Epidermal melanocyte (primary cell): ENCODE measurements at regions not wholly inside any gene's neighbourhood (a gene's known extent, or its start where the extent isn't known, plus 50 kb on each side); places are given as distances from the start of the nearest gene placed in this dataset.
"Not testable (repeated sequence)": the region's sequence is repeated elsewhere in the genome, so short reads cannot be mapped to it uniquely, and the experiment has no call there.

Experiments used
- DNase-seq: peaks from one replicate; pipeline ENCODE4 v3.0.0; 2011; ENCODE audit warnings: low spot score; ENCODE audit not compliant: insufficient read length

- no peak for DNase-seq
Observed at GRCh38 chr11:81331088-81331487, 1402.6 kb downstream of the FAM181B start.

- no peak for DNase-seq
Observed at GRCh38 chr11:81303038-81303664, 1430.5 kb downstream of the FAM181B start.

- DNase-seq, result no peak
Observed at GRCh38 chr11:81301166-81301830, 1432.4 kb downstream of the FAM181B start.

GRCh38 chr11:81286959-81287358 is 1446.7 kb downstream of the FAM181B start:
- no peak for DNase-seq

GRCh38 chr11:81286550-81286949 is 1447.1 kb downstream of the FAM181B start:
- no peak for DNase-seq

GRCh38 chr11:81280228-81280627 is 1453.4 kb downstream of the FAM181B start:
- not testable (repeated sequence) for DNase-seq

- DNase-seq, result no peak
Observed at GRCh38 chr11:81278991-81279390, 1454.7 kb downstream of the FAM181B start.

GRCh38 chr11:81270686-81271085 is 1463.0 kb downstream of the FAM181B start:
- DNase-seq, result no peak

GRCh38 chr11:81267246-81267645 is 1466.4 kb downstream of the FAM181B start:
- DNase-seq, result no peak

- DNase-seq, result no peak
Observed at GRCh38 chr11:81259471-81259870, 1474.2 kb downstream of the FAM181B start.

GRCh38 chr11:81255895-81256294 is 1477.8 kb downstream of the FAM181B start:
- DNase-seq, result no peak

GRCh38 chr11:81253244-81253643 is 1480.4 kb downstream of the FAM181B start:
- no peak for DNase-seq

GRCh38 chr11:81246941-81247340 is 1486.7 kb downstream of the FAM181B start:
- DNase-seq, result no peak

- DNase-seq, result no peak
Observed at GRCh38 chr11:81245791-81246190, 1487.9 kb downstream of the FAM181B start.

- no peak for DNase-seq
Observed at GRCh38 chr11:81241672-81242275, 1491.9 kb downstream of the FAM181B start.

- peak; percentile 20 for DNase-seq
Observed at GRCh38 chr11:81237139-81237538, 1496.5 kb downstream of the FAM181B start.

- DNase-seq, result not testable (repeated sequence)
Observed at GRCh38 chr11:81227409-81227808, 1506.3 kb downstream of the FAM181B start.

GRCh38 chr11:81224396-81224795 is 1509.3 kb downstream of the FAM181B start:
- no peak for DNase-seq

GRCh38 chr11:81222491-81222890 is 1511.2 kb downstream of the FAM181B start:
- no peak for DNase-seq

GRCh38 chr11:81220146-81220895 is 1513.3 kb downstream of the FAM181B start:
- no peak for DNase-seq

- no peak for DNase-seq
Observed at GRCh38 chr11:81219661-81220060, 1514.0 kb downstream of the FAM181B start.

- DNase-seq, result no peak
Observed at GRCh38 chr11:81218440-81218839, 1515.2 kb downstream of the FAM181B start.
